IMR-90 (cell line): ENCODE measurements at regions not wholly inside any gene's neighbourhood (a gene's known extent, or its start where the extent isn't known, plus 50 kb on each side); places are given as distances from the start of the nearest gene placed in this dataset.

Experiments
- ATAC-seq: fragments of 200-7000 bp; cut with Tn5 transposase; 2 replicates; pipeline ENCODE4 v1.9.1; 2020; ENCODE audit warnings: low read depth, mild to moderate bottlenecking, moderate library complexity
- BruUV-seq: library from RNA; stranded (reverse); fragments of 400-500 nt; replicated peaks from 2 replicates; lab custom pipeline; 2021; lab: Mats Ljungman, UMichigan
- CTCF ChIA-PET: fragments of 300-600 bp; formaldehyde crosslinking; extraction: SDS; loops from one replicate; lab custom pipeline; 2021; ENCODE audit warnings: antibody characterized with exemption; lab: Yijun Ruan, JAX
- POLR2A ChIA-PET: fragments of 300-600 bp; sonication (Branson Sonifier 250); formaldehyde crosslinking; loops from one replicate; lab custom pipeline; 2022; ENCODE audit warnings: antibody characterized with exemption; ENCODE audit not compliant: unreplicated experiment; lab: Charles Lee
- DNase-seq: peaks from one replicate; pipeline ENCODE4 v3.0.0; 2013
- H2AFZ ChIP-seq: replicated peaks from 2 replicates; pipeline ENCODE3; 2013; ENCODE audit warnings: low read length, mild to moderate bottlenecking; ENCODE audit not compliant: poor library complexity
- H2AK5ac ChIP-seq: 2 replicates; pipeline ENCODE4 v1.6.1; 2013; ENCODE audit warnings: low read depth, low read length, inconsistent platforms
- H2AK9ac ChIP-seq: replicated peaks from 2 replicates; pipeline ENCODE3; 2013; ENCODE audit warnings: mild to moderate bottlenecking, low read depth, low read length, moderate library complexity; ENCODE audit not compliant: poor library complexity
- H2BK120ac ChIP-seq: 2 replicates; pipeline ENCODE4 v1.6.1; 2013; ENCODE audit warnings: low read depth, low read length, inconsistent platforms
- H2BK15ac ChIP-seq: 3 replicates; pipeline ENCODE4 v1.6.1; 2013; ENCODE audit warnings: low read depth, low read length, inconsistent platforms
- H2BK20ac ChIP-seq: 2 replicates; pipeline ENCODE4 v1.6.1; 2013; ENCODE audit warnings: low read depth, mild to moderate bottlenecking, inconsistent platforms, low read length, moderate library complexity
- H2BK5ac ChIP-seq: 2 replicates; pipeline ENCODE4 v1.6.1; 2013; ENCODE audit warnings: mild to moderate bottlenecking, low read depth, low read length, inconsistent platforms; ENCODE audit not compliant: poor library complexity, severe bottlenecking
- H3K14ac ChIP-seq: replicated peaks from 2 replicates; pipeline ENCODE4 v1.6.1; 2013; ENCODE audit warnings: low read depth, low read length, inconsistent platforms
- H3K18ac ChIP-seq: 2 replicates; pipeline ENCODE4 v1.6.1; 2013; ENCODE audit warnings: low read depth, low read length, control low read depth
- H3K23ac ChIP-seq: 2 replicates; pipeline ENCODE4 v1.6.1; 2013; ENCODE audit warnings: low read depth, low read length, inconsistent platforms
- H3K27ac ChIP-seq: 2 replicates; pipeline ENCODE4 v1.5.1; 2013; ENCODE audit warnings: mild to moderate bottlenecking, control low read depth, low read length; ENCODE audit not compliant: insufficient read depth
- H3K27me3 ChIP-seq: 2 replicates; pipeline ENCODE4 v1.6.1; 2013; ENCODE audit warnings: low read length; ENCODE audit not compliant: control insufficient read depth, insufficient read depth
- H3K36me3 ChIP-seq: 2 replicates; pipeline ENCODE4 v1.6.1; 2013; ENCODE audit warnings: low read length, mixed read lengths; ENCODE audit not compliant: control insufficient read depth, insufficient read depth
- H3K4ac ChIP-seq: 2 replicates; pipeline ENCODE4 v1.6.1; 2013; ENCODE audit warnings: low read depth, low read length, inconsistent platforms
- H3K4me1 ChIP-seq: 2 replicates; pipeline ENCODE4 v1.6.1; 2013; ENCODE audit warnings: low read length, mixed read lengths; ENCODE audit not compliant: control insufficient read depth, insufficient read depth
- H3K4me2 ChIP-seq: 2 replicates; pipeline ENCODE4 v1.6.1; 2013; ENCODE audit warnings: low read depth, mild to moderate bottlenecking, control low read depth, low read length, moderate library complexity
- H3K4me3 ChIP-seq: 2 replicates; pipeline ENCODE4 v1.5.1; 2013; ENCODE audit warnings: low read depth, mild to moderate bottlenecking, control low read depth, low read length, moderate library complexity; ENCODE audit not compliant: insufficient read depth
- H3K56ac ChIP-seq: 2 replicates; pipeline ENCODE4 v1.6.1; 2013; ENCODE audit warnings: low read length, inconsistent platforms; ENCODE audit not compliant: insufficient read depth; ENCODE audit errors: extremely low read depth
- H3K79me1 ChIP-seq, 2 experiments: 2 replicates each; pipeline ENCODE4 v1.6.1; 2013; ENCODE audit warnings: low read length in 2 of 2, inconsistent platforms in 1 of 2, low read depth in 1 of 2
- H3K9ac ChIP-seq: 2 replicates; pipeline ENCODE4 v1.6.1; 2013; ENCODE audit warnings: low read depth, low read length, control low read depth
- H3K9me1 ChIP-seq: 2 replicates; pipeline ENCODE4 v1.6.1; 2013; ENCODE audit warnings: low read length, inconsistent platforms; ENCODE audit not compliant: insufficient read depth
- H3K9me3 ChIP-seq: 2 replicates; pipeline ENCODE4 v1.6.1; 2013; ENCODE audit warnings: low read length; ENCODE audit not compliant: control insufficient read depth, insufficient read depth
- H4K20me1 ChIP-seq: 2 replicates; pipeline ENCODE4 v1.6.1; 2013; ENCODE audit warnings: low read length, inconsistent platforms; ENCODE audit not compliant: insufficient read depth
- H4K5ac ChIP-seq: 2 replicates; pipeline ENCODE4 v1.6.1; 2013; ENCODE audit warnings: mild to moderate bottlenecking, low read depth, low read length, control low read depth
- H4K8ac ChIP-seq, 2 experiments: 2 replicates each; pipeline ENCODE4 v1.6.1; 2013; ENCODE audit warnings: low read depth in 2 of 2, low read length in 2 of 2, control low read depth in 1 of 2, inconsistent platforms in 1 of 2
- H4K91ac ChIP-seq: 2 replicates; pipeline ENCODE4 v1.6.1; 2013; ENCODE audit warnings: low read depth, low read length, inconsistent platforms; ENCODE audit not compliant: insufficient read depth
- BHLHE40 ChIP-seq: fragments of 150-350 bp; IDR thresholded peaks from 2 replicates; pipeline ENCODE4 v1.6.1; 2016; ENCODE audit warnings: mild to moderate bottlenecking, low read depth, low read length
- CEBPB ChIP-seq: IDR thresholded peaks from 2 replicates; pipeline ENCODE4 v1.6.1; 2012; ENCODE audit warnings: low read depth, low read length, improper control_type of control experiment
- CHD1 ChIP-seq: IDR thresholded peaks from 2 replicates; pipeline ENCODE4 v1.6.1; 2012; ENCODE audit warnings: low read depth, low read length, improper control_type of control experiment
- ELK1 ChIP-seq: fragments of 150-350 bp; IDR thresholded peaks from 2 replicates; pipeline ENCODE4 v1.6.1; 2016; ENCODE audit warnings: low read depth, mild to moderate bottlenecking, low read length, moderate library complexity, borderline replicate concordance
- FOS ChIP-seq: fragments of 150-350 bp; IDR thresholded peaks from 2 replicates; pipeline ENCODE4 v1.6.1; 2016; ENCODE audit warnings: low read depth, low read length
- MAFK ChIP-seq: IDR thresholded peaks from 2 replicates; pipeline ENCODE4 v1.6.1; 2012; ENCODE audit warnings: low read depth, low read length, improper control_type of control experiment
- MAZ ChIP-seq: IDR thresholded peaks from 2 replicates; pipeline ENCODE4 v1.6.1; 2012; ENCODE audit warnings: low read depth, mild to moderate bottlenecking, low read length, improper control_type of control experiment, moderate library complexity, borderline replicate concordance
- MXI1 ChIP-seq: IDR thresholded peaks from 2 replicates; pipeline ENCODE4 v1.6.1; 2012; ENCODE audit warnings: low read depth, mild to moderate bottlenecking, low read length, moderate library complexity, borderline replicate concordance
- NFE2L2 ChIP-seq: fragments of 150-350 bp; IDR thresholded peaks from 2 replicates; pipeline ENCODE4 v1.6.1; 2016; ENCODE audit warnings: low read depth, mild to moderate bottlenecking, low read length
- POLR2A ChIP-seq: IDR thresholded peaks from 2 replicates; pipeline ENCODE4 v1.6.1; 2012; ENCODE audit warnings: mild to moderate bottlenecking, low read depth, low read length
- RAD21 ChIP-seq: IDR thresholded peaks from 2 replicates; pipeline ENCODE4 v1.6.1; 2012; ENCODE audit warnings: low read length, improper control_type of control experiment
- RCOR1 ChIP-seq: IDR thresholded peaks from 2 replicates; pipeline ENCODE4 v1.6.1; 2012; ENCODE audit warnings: mild to moderate bottlenecking, low read length, improper control_type of control experiment; ENCODE audit not compliant: insufficient replicate concordance
- RFX5 ChIP-seq: IDR thresholded peaks from 2 replicates; pipeline ENCODE4 v1.8.0; 2012; ENCODE audit warnings: low read depth, mild to moderate bottlenecking, low read length, moderate library complexity
- SMC3 ChIP-seq: fragments of 150-350 bp; IDR thresholded peaks from 2 replicates; pipeline ENCODE4 v1.6.1; 2016; ENCODE audit warnings: low read depth, mild to moderate bottlenecking, antibody characterized with exemption, low read length, moderate library complexity
- USF2 ChIP-seq: fragments of 150-350 bp; IDR thresholded peaks from 2 replicates; pipeline ENCODE4 v1.6.1; 2017; ENCODE audit warnings: mild to moderate bottlenecking, antibody characterized with exemption, low read length, low read depth
- WGBS, 2 experiments: methylation state at CpG; one replicate each; pipeline versions ENCODE4 v1.1.5 to v1.1.7; 2013; ENCODE audit warnings: missing lambda C conversion rate in 2 of 2; ENCODE audit not compliant: insufficient read length in 1 of 2; ENCODE audit errors: extremely low coverage in 2 of 2; 5-methylcytosine and 5-hydroxymethylcytosine counted together
- dilution Hi-C: fragments of 300-500 bp; cut with HindIII; formaldehyde crosslinking; loops from one replicate; pipeline ENCODE4 v1.14.3; 2018; ENCODE audit warnings: low sequenced_read_pairs; ENCODE audit not compliant: unreplicated experiment
- in situ Hi-C: fragments of 300-500 bp; cut with MboI; formaldehyde crosslinking; loops from 3 replicates; pipeline ENCODE4 v1.14.3; 2019; ENCODE audit warnings: low sequenced_read_pairs, inconsistent platforms, mixed read lengths
- intact Hi-C: fragments of 100-400 bp; cut with micrococcal nuclease; formaldehyde crosslinking; loops from 2 replicates; pipeline ENCODE4 v1.10.0; 2022
- TF ChIP-seq, protein P1 (sequence below): conservative IDR thresholded peaks from 2 replicates; pipeline ENCODE4 v1.5.1; 2012; ENCODE audit warnings: mild to moderate bottlenecking, low read depth, low read length, improper control_type of control experiment

DNA sequence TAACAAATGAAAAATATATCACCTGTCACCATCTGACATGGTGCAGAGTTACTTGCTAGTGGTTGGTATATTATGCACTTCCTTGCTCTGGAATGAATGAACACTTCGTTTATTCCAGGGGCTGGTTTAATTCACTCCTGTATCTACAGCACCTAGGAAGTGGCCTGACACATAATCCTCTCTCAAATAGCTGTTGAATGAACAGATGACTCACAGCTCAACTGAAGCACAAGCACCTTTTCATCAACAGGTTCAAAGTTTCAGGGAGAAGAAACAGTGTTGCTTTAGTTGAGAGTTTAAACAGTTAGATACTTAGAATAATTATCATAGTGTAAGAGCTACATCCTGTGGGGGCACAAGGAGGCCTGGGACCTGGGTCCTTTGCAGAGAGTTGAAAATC, 135.0 kb upstream of the DAP start:
- intact Hi-C loops = no loop called here
- peaks cover 2% of the 10 kb centered on the region for H3K9me3 ChIP-seq
- ATAC-seq = no peak
- no peak overlapping the region for H2BK20ac ChIP-seq
- no peak overlapping the region for H3K23ac ChIP-seq
- no peak overlapping the region for H3K18ac ChIP-seq
- no peak overlapping the region for H2AK5ac ChIP-seq
- TF ChIP-seq USF2 (no peak), MAFK (no peak), SMC3 (no peak), POLR2A (no peak), RAD21 (no peak), CHD1 (no peak), FOS (no peak), RCOR1 (no peak), BHLHE40 (no peak), MXI1 (no peak), RFX5 (no peak), ELK1 (no peak), CEBPB (no peak), NFE2L2 (no peak), MAZ (no peak)
- TF ChIP-seq, protein P1, sequence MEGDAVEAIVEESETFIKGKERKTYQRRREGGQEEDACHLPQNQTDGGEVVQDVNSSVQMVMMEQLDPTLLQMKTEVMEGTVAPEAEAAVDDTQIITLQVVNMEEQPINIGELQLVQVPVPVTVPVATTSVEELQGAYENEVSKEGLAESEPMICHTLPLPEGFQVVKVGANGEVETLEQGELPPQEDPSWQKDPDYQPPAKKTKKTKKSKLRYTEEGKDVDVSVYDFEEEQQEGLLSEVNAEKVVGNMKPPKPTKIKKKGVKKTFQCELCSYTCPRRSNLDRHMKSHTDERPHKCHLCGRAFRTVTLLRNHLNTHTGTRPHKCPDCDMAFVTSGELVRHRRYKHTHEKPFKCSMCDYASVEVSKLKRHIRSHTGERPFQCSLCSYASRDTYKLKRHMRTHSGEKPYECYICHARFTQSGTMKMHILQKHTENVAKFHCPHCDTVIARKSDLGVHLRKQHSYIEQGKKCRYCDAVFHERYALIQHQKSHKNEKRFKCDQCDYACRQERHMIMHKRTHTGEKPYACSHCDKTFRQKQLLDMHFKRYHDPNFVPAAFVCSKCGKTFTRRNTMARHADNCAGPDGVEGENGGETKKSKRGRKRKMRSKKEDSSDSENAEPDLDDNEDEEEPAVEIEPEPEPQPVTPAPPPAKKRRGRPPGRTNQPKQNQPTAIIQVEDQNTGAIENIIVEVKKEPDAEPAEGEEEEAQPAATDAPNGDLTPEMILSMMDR = no peak
- no peak overlapping the region for H3K27ac ChIP-seq
- no peak overlapping the region for H2AFZ ChIP-seq
- H3K79me1 ChIP-seq = no peaks in the 10 kb centered on the region
- in situ Hi-C loops = no loop called here
- no CpG with 5 or more reads among the region's 1 CpG for WGBS, 2 experiments
- H3K4ac ChIP-seq = no peak overlapping the region
- no peaks in the 10 kb centered on the region for H3K9me1 ChIP-seq
- H2AK9ac ChIP-seq = no peak overlapping the region
- no peak overlapping the region for H3K9ac ChIP-seq
- no peak overlapping the region for H4K8ac ChIP-seq
- no peak overlapping the region for H2BK15ac ChIP-seq
- BruUV-seq = no TSS peak
- no peak overlapping the region for H4K91ac ChIP-seq
- ChIA-PET CTCF (no interaction called here), POLR2A (no interaction called here)
- H3K4me3 ChIP-seq = no peak overlapping the region
- no peak overlapping the region for H4K5ac ChIP-seq
- no peak overlapping the region for H2BK5ac ChIP-seq
- dilution Hi-C loops = no loop called here
- DNase-seq = no peak
- H3K27me3 ChIP-seq = no peaks in the 10 kb centered on the region
- H3K4me2 ChIP-seq = no peak overlapping the region
- no peak overlapping the region for H2BK120ac ChIP-seq
- H4K20me1 ChIP-seq = no peaks in the 10 kb centered on the region
- H3K36me3 ChIP-seq = no peaks in the 10 kb centered on the region
- H3K56ac ChIP-seq = no peak overlapping the region
- peaks cover 3% of the 10 kb centered on the region for H3K4me1 ChIP-seq
- H3K14ac ChIP-seq = no peak overlapping the region
